Fibroblast of mammary gland (primary cell): ENCODE measurements at regions not wholly inside any gene's neighbourhood (a gene's known extent, or its start where the extent isn't known, plus 50 kb on each side); places are given as distances from the start of the nearest gene placed in this dataset.

ENCODE experiments used
- DNase-seq: peaks from one replicate; pipeline ENCODE4 v3.0.0-alpha.2; 2010; ENCODE audit warnings: low read depth
- H3K4me3 ChIP-seq: 2 replicates; pipeline ENCODE4 v1.5.1; 2011; ENCODE audit warnings: low read depth, mild to moderate bottlenecking, low read length, moderate library complexity; ENCODE audit not compliant: control insufficient read depth
- TF ChIP-seq, protein P1 (sequence below): conservative IDR thresholded peaks from 2 replicates; pipeline ENCODE4 v1.5.1; 2011; ENCODE audit warnings: low read depth, low read length, inconsistent platforms; ENCODE audit not compliant: control insufficient read depth, insufficient read depth

DNA sequence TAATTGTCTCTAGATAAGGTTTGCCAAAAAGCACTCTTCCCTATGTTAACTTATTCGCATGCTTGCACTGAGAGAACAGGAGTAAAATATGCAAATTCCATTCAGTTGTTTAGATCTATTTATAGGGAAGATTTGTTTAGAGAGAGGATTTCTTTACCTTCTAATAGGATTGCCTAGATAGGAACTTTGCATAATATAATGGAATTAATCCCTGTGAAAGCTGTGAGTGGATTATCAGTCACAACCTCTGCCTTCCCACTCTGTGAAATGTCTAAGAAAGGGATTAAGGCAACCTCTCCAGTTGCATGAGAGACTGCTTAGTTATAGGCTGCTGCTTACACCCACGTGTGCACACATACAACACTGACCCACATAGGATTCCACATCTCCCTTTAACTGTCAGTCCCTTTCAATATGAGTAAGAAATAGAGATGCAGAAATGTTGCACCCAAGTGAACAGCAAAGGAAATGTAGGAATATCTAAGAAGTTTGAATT, 83.2 kb downstream of the ALG10B start:
- no peak overlapping the region for H3K4me3 ChIP-seq
- no peak for DNase-seq
- TF ChIP-seq, protein P1, sequence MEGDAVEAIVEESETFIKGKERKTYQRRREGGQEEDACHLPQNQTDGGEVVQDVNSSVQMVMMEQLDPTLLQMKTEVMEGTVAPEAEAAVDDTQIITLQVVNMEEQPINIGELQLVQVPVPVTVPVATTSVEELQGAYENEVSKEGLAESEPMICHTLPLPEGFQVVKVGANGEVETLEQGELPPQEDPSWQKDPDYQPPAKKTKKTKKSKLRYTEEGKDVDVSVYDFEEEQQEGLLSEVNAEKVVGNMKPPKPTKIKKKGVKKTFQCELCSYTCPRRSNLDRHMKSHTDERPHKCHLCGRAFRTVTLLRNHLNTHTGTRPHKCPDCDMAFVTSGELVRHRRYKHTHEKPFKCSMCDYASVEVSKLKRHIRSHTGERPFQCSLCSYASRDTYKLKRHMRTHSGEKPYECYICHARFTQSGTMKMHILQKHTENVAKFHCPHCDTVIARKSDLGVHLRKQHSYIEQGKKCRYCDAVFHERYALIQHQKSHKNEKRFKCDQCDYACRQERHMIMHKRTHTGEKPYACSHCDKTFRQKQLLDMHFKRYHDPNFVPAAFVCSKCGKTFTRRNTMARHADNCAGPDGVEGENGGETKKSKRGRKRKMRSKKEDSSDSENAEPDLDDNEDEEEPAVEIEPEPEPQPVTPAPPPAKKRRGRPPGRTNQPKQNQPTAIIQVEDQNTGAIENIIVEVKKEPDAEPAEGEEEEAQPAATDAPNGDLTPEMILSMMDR = no peak

DNA sequence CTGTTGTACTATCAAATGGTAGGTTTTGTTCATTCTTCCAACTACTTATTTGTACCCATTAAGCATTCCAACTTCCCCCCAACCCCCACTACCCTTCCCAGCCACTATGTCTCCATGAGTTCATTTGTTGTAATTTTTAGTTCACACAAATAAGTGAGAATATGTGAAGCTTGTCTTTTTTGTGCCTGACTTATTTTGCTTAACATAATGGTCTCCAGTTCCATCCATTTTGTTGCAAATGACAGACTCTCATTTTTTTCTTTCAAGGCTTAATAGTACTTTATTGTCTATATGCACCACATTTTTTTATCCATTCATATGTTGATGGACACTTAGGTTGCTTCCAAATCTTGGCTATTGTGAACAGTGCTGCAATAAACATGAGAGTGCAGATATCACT, 86.2 kb downstream of the ALG10B start:
- no peak for DNase-seq
- no peak overlapping the region for H3K4me3 ChIP-seq
- TF ChIP-seq, protein P1 = no peak

DNA sequence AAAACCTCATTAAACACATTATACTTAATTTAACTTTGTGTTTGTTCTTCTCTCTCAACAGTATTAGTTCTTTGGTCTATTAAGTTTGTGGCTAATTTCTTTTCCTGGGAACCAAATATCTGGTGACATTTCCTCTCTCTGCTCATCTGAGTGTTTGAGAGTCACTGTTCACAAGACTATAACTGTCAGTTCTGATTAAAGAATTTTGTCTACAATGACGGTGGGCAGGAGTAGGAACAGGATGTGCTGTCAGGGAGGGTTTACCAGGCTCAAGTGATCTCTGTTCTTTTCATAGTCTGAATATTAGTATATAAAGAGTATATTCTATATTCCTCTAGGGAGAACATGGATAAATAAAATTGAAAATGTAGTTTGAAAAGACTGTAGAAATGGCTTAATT, 92.9 kb downstream of the ALG10B start:
- TF ChIP-seq, protein P1 = no peak
- DNase-seq = no peak
- no peak overlapping the region for H3K4me3 ChIP-seq

DNA sequence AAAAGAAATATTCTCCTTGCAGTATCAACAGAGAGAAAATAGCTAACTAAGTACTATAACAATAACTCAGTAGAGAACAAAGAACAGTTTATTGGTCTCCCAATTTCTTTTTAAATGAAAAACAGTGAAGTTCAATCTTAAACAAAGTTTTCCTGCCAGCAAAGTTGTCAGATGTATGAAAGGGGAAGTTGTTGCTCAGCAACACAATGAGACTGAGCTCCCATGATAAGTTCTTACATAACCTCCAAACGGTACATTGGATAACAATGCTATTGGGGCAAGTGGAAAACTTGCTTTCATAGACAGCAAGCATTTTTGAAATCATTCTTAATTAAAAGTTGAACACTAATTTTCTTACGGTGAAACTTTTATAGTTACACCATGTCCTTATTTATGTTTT, 94.9 kb downstream of the ALG10B start:
- TF ChIP-seq, protein P1 = no peak
- no peak for DNase-seq
- no peak overlapping the region for H3K4me3 ChIP-seq

DNA sequence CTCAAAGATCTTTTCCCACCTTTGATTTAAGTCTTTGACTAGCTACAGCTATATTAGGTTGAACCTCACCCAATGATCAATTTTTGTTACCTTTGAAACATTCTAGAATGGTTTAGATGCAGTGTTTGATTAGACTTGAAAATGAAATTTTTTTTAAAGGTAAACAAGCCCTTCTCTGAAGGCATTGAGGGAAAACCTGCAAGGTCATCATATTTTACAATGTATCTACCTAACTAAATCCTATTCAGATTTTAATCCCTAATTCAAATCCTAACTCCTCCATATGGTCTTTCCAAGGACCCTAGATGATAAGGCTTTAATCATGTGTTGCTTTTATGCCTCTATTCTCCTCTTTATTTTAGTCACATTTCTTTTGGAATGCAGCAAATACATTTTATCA, 95.4 kb downstream of the ALG10B start:
- no peak overlapping the region for H3K4me3 ChIP-seq
- DNase-seq = no peak
- TF ChIP-seq, protein P1 = no peak

DNA sequence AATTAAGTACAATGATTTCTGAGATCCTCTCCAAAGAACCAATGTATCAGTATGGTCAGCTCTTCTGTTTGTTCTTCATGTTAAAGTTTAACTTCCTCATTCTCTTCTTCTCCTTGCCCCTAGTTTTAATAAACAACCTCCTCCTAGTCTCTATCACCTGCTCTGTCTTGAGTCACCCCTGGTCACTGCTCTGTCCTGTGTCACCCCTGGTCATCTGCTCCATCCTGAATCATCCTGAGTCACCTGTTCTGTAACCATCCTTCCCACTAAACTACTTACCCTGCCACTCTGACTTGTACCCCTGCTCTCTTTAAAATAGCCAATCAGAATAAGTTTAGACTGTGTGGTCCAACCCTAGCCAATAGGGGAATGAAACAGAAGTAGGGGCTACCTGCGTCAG, 100.5 kb downstream of the ALG10B start:
- DNase-seq = no peak
- no peak overlapping the region for H3K4me3 ChIP-seq
- TF ChIP-seq, protein P1 = no peak

DNA sequence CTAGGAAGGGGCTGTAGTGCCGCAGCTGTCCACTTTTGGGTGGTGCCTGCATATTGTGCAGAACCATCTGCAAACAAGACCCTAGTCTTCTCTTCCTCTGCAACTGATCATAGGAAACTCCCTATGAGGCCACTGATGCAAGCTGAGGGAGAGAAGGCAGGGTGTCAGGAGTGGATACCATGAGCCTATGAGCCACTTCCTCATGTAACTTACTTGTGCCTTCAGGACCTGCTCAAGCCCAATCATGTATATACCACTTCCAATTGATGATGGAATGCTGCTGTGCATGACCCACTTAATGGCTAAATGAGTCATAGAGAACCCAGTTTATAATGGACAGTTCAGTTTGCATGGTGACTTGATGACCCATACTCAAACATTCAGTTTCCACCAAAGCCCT, 107.9 kb downstream of the ALG10B start:
- no peak for DNase-seq
- H3K4me3 ChIP-seq = no peak overlapping the region
- TF ChIP-seq, protein P1 = no peak
